ENCODE measurements at regions not wholly inside any gene's neighbourhood (a gene's known extent, or its start where the extent isn't known, plus 50 kb on each side); places are given as distances from the start of the nearest gene placed in this dataset.

GRCh38 chr6:49370518-49370917, 92.5 kb downstream of the MMUT start:
- H3K27ac ChIP-seq = no peak overlapping the region
- ATAC-seq = no peak
- H3K4me3 ChIP-seq = no peak overlapping the region
- no peaks in the 10 kb centered on the region for H3K36me3 ChIP-seq
- TF ChIP-seq POLR2A (IDR thresholded peaks at IDR 0.05) (no peak), POLR2AphosphoS5 (IDR thresholded peaks at IDR 0.05) (no peak), EP300 (IDR thresholded peaks at IDR 0.05) (no peak)
- TF ChIP-seq, protein P1, sequence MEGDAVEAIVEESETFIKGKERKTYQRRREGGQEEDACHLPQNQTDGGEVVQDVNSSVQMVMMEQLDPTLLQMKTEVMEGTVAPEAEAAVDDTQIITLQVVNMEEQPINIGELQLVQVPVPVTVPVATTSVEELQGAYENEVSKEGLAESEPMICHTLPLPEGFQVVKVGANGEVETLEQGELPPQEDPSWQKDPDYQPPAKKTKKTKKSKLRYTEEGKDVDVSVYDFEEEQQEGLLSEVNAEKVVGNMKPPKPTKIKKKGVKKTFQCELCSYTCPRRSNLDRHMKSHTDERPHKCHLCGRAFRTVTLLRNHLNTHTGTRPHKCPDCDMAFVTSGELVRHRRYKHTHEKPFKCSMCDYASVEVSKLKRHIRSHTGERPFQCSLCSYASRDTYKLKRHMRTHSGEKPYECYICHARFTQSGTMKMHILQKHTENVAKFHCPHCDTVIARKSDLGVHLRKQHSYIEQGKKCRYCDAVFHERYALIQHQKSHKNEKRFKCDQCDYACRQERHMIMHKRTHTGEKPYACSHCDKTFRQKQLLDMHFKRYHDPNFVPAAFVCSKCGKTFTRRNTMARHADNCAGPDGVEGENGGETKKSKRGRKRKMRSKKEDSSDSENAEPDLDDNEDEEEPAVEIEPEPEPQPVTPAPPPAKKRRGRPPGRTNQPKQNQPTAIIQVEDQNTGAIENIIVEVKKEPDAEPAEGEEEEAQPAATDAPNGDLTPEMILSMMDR (IDR thresholded peaks at IDR 0.05) = no peak
- no peaks in the 10 kb centered on the region for H3K4me1 ChIP-seq
- no peaks in the 10 kb centered on the region for H3K9me3 ChIP-seq
- no peaks in the 10 kb centered on the region for H3K27me3 ChIP-seq
- 42 to 52% methylated on average over 2 of the region's 2 CpGs for WGBS, 2 donors (ENCODE audit: low coverage in 1 of 2)

GRCh38 chr6:49366539-49366938, 96.5 kb downstream of the MMUT start:
- TF ChIP-seq POLR2A (IDR thresholded peaks at IDR 0.05) (no peak), POLR2AphosphoS5 (IDR thresholded peaks at IDR 0.05) (no peak), EP300 (IDR thresholded peaks at IDR 0.05) (no peak)
- TF ChIP-seq, protein P1 (IDR thresholded peaks at IDR 0.05) = no peak
- H3K27ac ChIP-seq = no peak overlapping the region
- H3K27me3 ChIP-seq = no peaks in the 10 kb centered on the region
- ATAC-seq = no peak
- no peaks in the 10 kb centered on the region for H3K9me3 ChIP-seq
- no peaks in the 10 kb centered on the region for H3K36me3 ChIP-seq
- H3K4me3 ChIP-seq = no peak overlapping the region
- 80% methylated on average over 1 of the region's 2 CpGs; no CpG with 5 or more reads in 1 of the 2 donors for WGBS, 2 donors (ENCODE audit: low coverage in 1 of 2)
- no peaks in the 10 kb centered on the region for H3K4me1 ChIP-seq

DNA sequence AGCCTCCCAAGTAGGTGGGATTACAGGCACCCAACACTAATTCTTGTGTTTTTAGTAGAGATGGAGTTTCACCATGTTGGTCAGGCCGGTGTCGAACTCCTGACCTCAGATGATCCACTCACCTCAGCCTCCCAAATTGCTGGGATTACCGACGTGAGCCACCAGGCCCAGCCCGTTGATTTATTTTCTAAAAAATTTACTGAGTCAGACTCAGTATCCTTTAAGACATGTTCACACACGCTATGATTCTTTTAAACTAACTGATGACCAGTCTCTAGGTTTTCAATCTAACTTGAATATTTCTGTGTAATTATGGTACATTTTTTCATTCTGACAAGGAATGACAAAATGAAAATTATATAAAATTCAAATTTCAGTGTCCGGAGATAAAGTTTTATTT, 114.5 kb downstream of the MMUT start:
- Histone ChIP-seq H3K4me3 (no peak overlapping the region), H3K4me1 (no peaks in the 10 kb centered on the region), H3K9me3 (no peaks in the 10 kb centered on the region), H3K27ac (no peak overlapping the region), H3K27me3 (no peaks in the 10 kb centered on the region), H3K36me3 (no peaks in the 10 kb centered on the region)
- WGBS, 2 donors (ENCODE audit: low coverage in 1 of 2) = 94% methylated on average over 5 to 7 of the region's 7 CpGs
- TF ChIP-seq EP300 (IDR thresholded peaks at IDR 0.05) (no peak), POLR2A (IDR thresholded peaks at IDR 0.05) (no peak), POLR2AphosphoS5 (IDR thresholded peaks at IDR 0.05) (no peak)
- TF ChIP-seq, protein P1 (IDR thresholded peaks at IDR 0.05) = no peak
- ATAC-seq = no peak

DNA sequence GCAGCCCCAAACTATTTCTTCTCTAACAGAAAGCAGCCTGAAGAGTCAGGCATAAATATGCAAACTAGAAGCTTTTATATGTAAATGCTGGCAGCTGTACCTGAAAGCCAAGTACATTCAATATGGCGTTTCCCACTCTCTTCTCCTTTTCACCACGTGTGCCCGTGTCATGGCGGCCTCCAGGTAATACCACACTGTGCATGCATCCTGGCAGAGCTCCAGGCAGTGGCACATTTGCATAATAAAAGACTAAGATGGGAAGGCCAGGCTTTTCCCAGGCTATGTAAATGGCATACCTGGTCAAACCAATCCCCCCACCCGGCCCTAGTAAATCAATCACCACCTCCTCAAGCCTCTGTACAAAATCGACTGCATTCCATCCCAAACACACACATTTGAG, 120.6 kb downstream of the MMUT start:
- Histone ChIP-seq H3K36me3 (no peaks in the 10 kb centered on the region), H3K4me1 (no peaks in the 10 kb centered on the region), H3K27ac (no peak overlapping the region), H3K27me3 (no peaks in the 10 kb centered on the region), H3K9me3 (no peaks in the 10 kb centered on the region), H3K4me3 (no peak overlapping the region)
- no peak for ATAC-seq
- no peak for TF ChIP-seq POLR2A (IDR thresholded peaks at IDR 0.05)
- TF ChIP-seq, protein P1 (IDR thresholded peaks at IDR 0.05) = no peak
- TF ChIP-seq POLR2AphosphoS5 (IDR thresholded peaks at IDR 0.05) = no peak
- 63% methylated on average over 6 of the region's 6 CpGs; no CpG with 5 or more reads in 1 of the 2 donors for WGBS, 2 donors (ENCODE audit: low coverage in 1 of 2)

- H3K4me3 ChIP-seq = no peak overlapping the region
- no peaks in the 10 kb centered on the region for H3K4me1 ChIP-seq
- no peak overlapping the region for H3K27ac ChIP-seq
- WGBS, 2 donors (ENCODE audit: low coverage in 1 of 2) = 86 to 100% methylated on average over 3 of the region's 3 CpGs
- no peaks in the 10 kb centered on the region for H3K9me3 ChIP-seq
- H3K27me3 ChIP-seq = no peaks in the 10 kb centered on the region
- H3K36me3 ChIP-seq = no peaks in the 10 kb centered on the region
- ATAC-seq = no peak
- TF ChIP-seq POLR2AphosphoS5 (IDR thresholded peaks at IDR 0.05) (no peak), EP300 (IDR thresholded peaks at IDR 0.05) (no peak), POLR2A (IDR thresholded peaks at IDR 0.05) (no peak)
- TF ChIP-seq, protein P1 (IDR thresholded peaks at IDR 0.05) = no peak
Observed at GRCh38 chr6:49341869-49342268, 121.2 kb downstream of the MMUT start.

All from gastroesophageal sphincter (tissue), 4 donors.